Left lung (tissue), 4 donors: ENCODE measurements at regions not wholly inside any gene's neighbourhood (a gene's known extent, or its start where the extent isn't known, plus 50 kb on each side); places are given as distances from the start of the nearest gene placed in this dataset.

Experiments
- ATAC-seq: fragments of 200-7000 bp; cut with Tn5 transposase; one replicate; pipeline ENCODE4 v1.9.1; 2020; ENCODE audit warnings: moderate library complexity
- DNase-seq, 4 donors: peaks; one replicate each; pipeline ENCODE4 v3.0.0-alpha.2; 2013 to 2020
- H3K27ac ChIP-seq, 2 donors: fragments of 200-600 bp; sonication (generic) in 1 of 2; one replicate each; pipeline versions ENCODE4 v1.5.0 to v1.8.0; 2020 to 2021
- H3K27me3 ChIP-seq, 2 donors: fragments of 200-600 bp; sonication (generic) in 1 of 2; one replicate each; pipeline versions ENCODE4 v1.5.0 to v1.8.0; 2020 to 2021
- H3K36me3 ChIP-seq, 2 donors: fragments of 200-600 bp; sonication (generic) in 1 of 2; one replicate each; pipeline versions ENCODE4 v1.5.0 to v1.8.0; 2020 to 2021
- H3K4me1 ChIP-seq, 2 donors: fragments of 200-600 bp; one replicate each; pipeline ENCODE4 v1.8.0; 2021
- H3K4me3 ChIP-seq, 2 donors: fragments of 200-600 bp; sonication (generic) in 1 of 2; one replicate each; pipeline versions ENCODE4 v1.5.0 to v1.8.0; 2020 to 2021; ENCODE audit warnings: mild to moderate bottlenecking in 1 of 2
- H3K9me3 ChIP-seq, 2 donors: fragments of 200-600 bp; sonication (generic) in 1 of 2; one replicate each; pipeline versions ENCODE4 v1.5.0 to v1.8.0; 2020 to 2021
- intact Hi-C, 2 donors: fragments of 100-400 bp; cut with DNase I; formaldehyde crosslinking; loops; one replicate each; pipeline versions ENCODE4 v1.11.2 to v1.14.2; 2022
- TF ChIP-seq, protein P1 (sequence below), 2 donors: fragments of 200-600 bp; sonication (generic) in 1 of 2; IDR thresholded peaks; one replicate each; pipeline versions ENCODE4 v1.5.0 to v1.8.0; 2021; ENCODE audit warnings: antibody characterized with exemption in 2 of 2
- donor health status: DM: no; HTN: yes; CAD: no.
- donor health status: DM: no; HTN: no; CAD: no.

DNA sequence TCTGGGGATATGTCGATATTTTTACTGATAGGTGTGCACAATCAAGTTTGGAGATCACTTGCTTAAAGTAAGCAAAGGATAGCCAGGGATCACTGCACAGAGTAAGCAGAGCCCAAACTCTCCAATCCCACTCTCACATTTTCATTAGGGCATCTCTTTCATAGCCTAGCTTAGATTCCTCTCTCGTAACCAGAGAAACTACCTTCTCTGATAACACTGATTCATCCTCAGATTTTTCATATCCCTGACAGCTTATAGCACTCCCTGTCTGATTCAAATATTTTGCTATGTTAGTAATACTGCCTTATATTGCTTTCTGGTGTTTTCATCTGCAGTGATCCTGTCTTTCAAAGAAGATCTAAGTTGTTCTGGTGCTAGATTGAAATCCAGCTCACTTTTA is 123.7 kb downstream of the CBLL2 start:
- ATAC-seq, result no peak

DNA sequence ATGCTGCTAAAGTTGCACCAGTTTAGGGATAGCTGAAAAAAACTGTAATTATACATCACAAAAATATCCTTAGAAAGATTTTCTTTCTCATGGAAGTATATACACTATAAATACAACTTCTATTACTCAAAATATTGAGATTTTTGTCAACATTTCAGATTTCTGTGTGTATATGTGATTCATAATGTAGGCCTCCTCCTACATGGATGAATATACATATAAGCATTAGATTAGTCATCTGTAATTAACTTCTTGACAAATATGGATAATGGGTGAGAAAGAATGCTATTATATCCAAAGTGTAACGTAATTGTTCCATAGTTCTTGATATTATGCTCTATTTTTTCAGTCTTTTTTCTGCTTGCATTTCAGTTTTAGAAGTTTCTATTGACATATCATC is 124.9 kb downstream of the CBLL2 start:
- intact Hi-C loops, result no loop called here
- TF ChIP-seq, protein P1, sequence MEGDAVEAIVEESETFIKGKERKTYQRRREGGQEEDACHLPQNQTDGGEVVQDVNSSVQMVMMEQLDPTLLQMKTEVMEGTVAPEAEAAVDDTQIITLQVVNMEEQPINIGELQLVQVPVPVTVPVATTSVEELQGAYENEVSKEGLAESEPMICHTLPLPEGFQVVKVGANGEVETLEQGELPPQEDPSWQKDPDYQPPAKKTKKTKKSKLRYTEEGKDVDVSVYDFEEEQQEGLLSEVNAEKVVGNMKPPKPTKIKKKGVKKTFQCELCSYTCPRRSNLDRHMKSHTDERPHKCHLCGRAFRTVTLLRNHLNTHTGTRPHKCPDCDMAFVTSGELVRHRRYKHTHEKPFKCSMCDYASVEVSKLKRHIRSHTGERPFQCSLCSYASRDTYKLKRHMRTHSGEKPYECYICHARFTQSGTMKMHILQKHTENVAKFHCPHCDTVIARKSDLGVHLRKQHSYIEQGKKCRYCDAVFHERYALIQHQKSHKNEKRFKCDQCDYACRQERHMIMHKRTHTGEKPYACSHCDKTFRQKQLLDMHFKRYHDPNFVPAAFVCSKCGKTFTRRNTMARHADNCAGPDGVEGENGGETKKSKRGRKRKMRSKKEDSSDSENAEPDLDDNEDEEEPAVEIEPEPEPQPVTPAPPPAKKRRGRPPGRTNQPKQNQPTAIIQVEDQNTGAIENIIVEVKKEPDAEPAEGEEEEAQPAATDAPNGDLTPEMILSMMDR (IDR thresholded peaks at IDR 0.05), result no peak
- H3K36me3 ChIP-seq, result no peaks in the 10 kb centered on the region

More for the DNA sequence above, 123.7 kb downstream of the CBLL2 start:
- DNase-seq, result no peak
- intact Hi-C loops, result no loop called here
- TF ChIP-seq, protein P1 (IDR thresholded peaks at IDR 0.05), result no peak
- H3K9me3 ChIP-seq, result no peaks in the 10 kb centered on the region
- H3K27me3 ChIP-seq, result no peaks in the 10 kb centered on the region
- H3K27ac ChIP-seq, result no peak overlapping the region
- no peak overlapping the region for H3K4me3 ChIP-seq
- no peaks in the 10 kb centered on the region for H3K36me3 ChIP-seq
- no peaks in the 10 kb centered on the region for H3K4me1 ChIP-seq

DNA sequence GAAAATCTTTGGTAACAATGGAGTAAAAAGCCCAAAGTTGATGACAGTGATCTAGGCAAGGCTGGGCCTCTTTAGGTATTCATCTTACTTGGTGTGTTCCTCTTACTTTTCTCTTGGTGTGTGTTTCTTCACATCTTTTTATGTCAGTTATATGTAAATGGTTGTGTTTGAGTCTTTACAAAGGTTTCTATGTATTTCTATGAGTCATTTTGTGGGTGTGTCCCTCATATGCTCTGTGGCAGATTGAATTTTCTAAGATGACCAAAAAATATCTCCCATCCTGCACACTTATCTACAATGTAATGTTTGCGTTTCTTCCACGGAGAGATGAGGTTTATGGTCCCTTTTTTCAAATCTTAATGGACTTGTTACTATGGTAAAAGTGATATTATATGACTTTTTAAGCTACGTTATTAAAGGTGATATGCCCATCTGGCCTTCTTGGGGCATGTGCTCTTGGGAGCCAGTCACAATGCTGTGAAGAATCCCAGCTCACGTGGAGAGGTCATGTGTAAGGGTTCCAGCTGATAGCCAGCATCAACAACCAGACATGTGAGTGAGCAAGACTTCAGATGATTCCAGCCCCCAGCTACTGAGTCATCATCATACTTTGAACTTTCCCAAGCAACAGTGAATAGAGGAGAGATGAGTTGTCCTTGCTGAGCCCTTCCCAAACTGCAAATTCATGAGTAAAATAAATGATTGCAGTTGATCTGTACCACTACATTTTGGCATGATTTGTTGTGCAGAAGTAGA is 126.9 kb downstream of the CBLL2 start:
- ATAC-seq (no peak), DNase-seq (no peak)
- Histone ChIP-seq H3K27me3 (no peaks in the 10 kb centered on the region), H3K36me3 (no peaks in the 10 kb centered on the region), H3K9me3 (no peaks in the 10 kb centered on the region), H3K27ac (no peak overlapping the region), H3K4me3 (no peak overlapping the region), H3K4me1 (no peaks in the 10 kb centered on the region)
- TF ChIP-seq, protein P1 (IDR thresholded peaks at IDR 0.05), result no peak
- intact Hi-C loops, result no loop called here

More for the DNA sequence above, 124.9 kb downstream of the CBLL2 start:
- H3K27me3 ChIP-seq, result no peaks in the 10 kb centered on the region
- no peak for DNase-seq
- H3K27ac ChIP-seq, result no peak overlapping the region
- no peaks in the 10 kb centered on the region for H3K4me1 ChIP-seq
- no peaks in the 10 kb centered on the region for H3K9me3 ChIP-seq
- no peak for ATAC-seq
- H3K4me3 ChIP-seq, result no peak overlapping the region

DNA sequence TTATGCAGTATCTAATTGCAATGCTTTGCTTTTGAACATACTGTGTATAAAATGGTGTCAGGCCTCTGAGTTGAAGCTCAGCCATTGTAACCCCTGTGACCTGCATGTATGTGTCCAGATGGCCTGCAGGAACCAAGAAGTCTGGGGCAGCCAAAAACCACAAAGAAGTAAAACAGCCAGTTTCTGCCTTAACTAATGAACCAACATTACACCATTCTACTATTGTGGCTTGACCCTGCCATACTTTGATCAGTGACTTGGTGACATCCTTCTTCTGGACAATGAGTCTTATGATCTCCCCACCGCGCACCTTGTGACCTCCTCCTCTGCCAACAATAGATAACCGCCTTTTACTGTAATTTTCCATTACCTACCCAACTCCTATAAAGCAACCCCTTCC is 131.6 kb downstream of the CBLL2 start:
- DNase-seq, result no peak
- TF ChIP-seq, protein P1 (IDR thresholded peaks at IDR 0.05), result no peak

DNA sequence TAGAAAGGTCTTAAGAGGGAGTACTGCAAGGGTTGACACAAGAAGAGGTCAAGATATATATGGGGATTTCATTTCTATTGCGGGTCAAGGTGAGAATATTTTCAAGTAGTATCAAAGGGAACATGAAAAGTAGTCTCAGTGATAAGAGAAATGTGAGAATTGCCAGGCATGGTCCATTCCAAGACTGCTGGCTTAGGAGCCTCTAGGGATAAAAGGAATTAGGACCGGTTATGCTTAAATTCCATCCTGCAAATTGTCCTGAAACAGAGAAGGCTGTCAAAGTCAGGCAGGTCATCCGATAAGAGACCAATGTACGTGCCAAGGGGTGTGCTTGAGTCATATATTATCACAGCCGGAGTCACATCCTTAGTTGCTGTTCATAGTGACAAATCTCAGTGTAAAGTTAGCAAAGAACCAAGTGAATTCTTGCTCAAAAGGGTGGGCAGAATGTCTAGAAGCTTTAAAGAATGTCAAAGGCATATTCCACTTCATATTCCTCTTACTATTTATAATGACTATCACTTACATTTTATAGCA is 133.6 kb downstream of the CBLL2 start:
- Histone ChIP-seq H3K27ac (no peak overlapping the region), H3K36me3 (no peaks in the 10 kb centered on the region), H3K27me3 (no peaks in the 10 kb centered on the region), H3K4me1 (no peaks in the 10 kb centered on the region), H3K9me3 (no peaks in the 10 kb centered on the region), H3K4me3 (no peak overlapping the region)
- intact Hi-C loops, result no loop called here
- TF ChIP-seq, protein P1 (IDR thresholded peaks at IDR 0.05), result no peak
- DNase-seq (no peak), ATAC-seq (no peak)

More for the DNA sequence above, 131.6 kb downstream of the CBLL2 start:
- no peaks in the 10 kb centered on the region for H3K27me3 ChIP-seq
- no peak overlapping the region for H3K27ac ChIP-seq
- H3K9me3 ChIP-seq, result no peaks in the 10 kb centered on the region
- H3K4me3 ChIP-seq, result no peak overlapping the region
- no peaks in the 10 kb centered on the region for H3K4me1 ChIP-seq
- intact Hi-C loops, result no loop called here
- no peaks in the 10 kb centered on the region for H3K36me3 ChIP-seq
- no peak for ATAC-seq
